Transverse colon (tissue), 4 donors: ENCODE measurements at regions not wholly inside any gene's neighbourhood (a gene's known extent, or its start where the extent isn't known, plus 50 kb on each side); places are given as distances from the start of the nearest gene placed in this dataset.

ENCODE experiments used
- DNase-seq: peaks from one replicate; pipeline ENCODE4 v3.0.0-alpha.2; 2019
- H3K27ac ChIP-seq, 4 donors: fragments of 200-600 bp; sonication (generic); 2 replicates each; pipeline ENCODE4 v1.5.1; 2016 to 2018; ENCODE audit warnings: inconsistent platforms in 4 of 4
- H3K27me3 ChIP-seq: fragments of 200-600 bp; sonication (generic); 2 replicates; pipeline ENCODE4 v1.5.1; 2017; ENCODE audit warnings: inconsistent platforms
- H3K36me3 ChIP-seq, 4 donors: fragments of 200-600 bp; sonication (generic); 2 replicates each; pipeline ENCODE4 v1.5.1; 2017 to 2019; ENCODE audit warnings: inconsistent platforms in 4 of 4
- H3K4me1 ChIP-seq, 4 donors: fragments of 200-600 bp; sonication (generic); 2 replicates each; pipeline ENCODE4 v1.5.1; 2017 to 2020; ENCODE audit warnings: inconsistent platforms in 4 of 4
- H3K4me3 ChIP-seq, 4 donors: fragments of 200-600 bp; sonication (generic); 1 replicate in 1 of 4; 2 replicates in 3 of 4; pipeline versions ENCODE4 v1.5.1 to v1.6.1; 2017 to 2019; ENCODE audit warnings: inconsistent platforms in 4 of 4
- H3K9me3 ChIP-seq, 2 donors: fragments of 200-600 bp; sonication (generic); 2 replicates each; pipeline ENCODE4 v1.5.1; 2017 to 2019; ENCODE audit warnings: inconsistent platforms in 2 of 2
- EP300 ChIP-seq: sonication (generic); formaldehyde crosslinking; IDR thresholded peaks from one replicate; pipeline ENCODE4 v1.6.1; 2017; ENCODE audit warnings: antibody characterized with exemption, low read depth
- POLR2A ChIP-seq: fragments of 450-650 bp; IDR thresholded peaks from one replicate; pipeline ENCODE4 v1.6.1; 2016; ENCODE audit warnings: antibody characterized with exemption, mild to moderate bottlenecking, moderate library complexity
- POLR2AphosphoS5 ChIP-seq, 3 donors: sonication (generic); formaldehyde crosslinking; IDR thresholded peaks; one replicate each; pipeline ENCODE4 v1.6.1; 2016; ENCODE audit warnings: antibody characterized with exemption in 3 of 3
- WGBS, 2 donors: methylation state at CpG; one replicate each; pipeline ENCODE4 v1.1.5; 2018; ENCODE audit warnings: low coverage in 1 of 2; 5-methylcytosine and 5-hydroxymethylcytosine counted together
- in situ Hi-C, 4 donors: fragments of 200-750 bp; cut with MboI; loops; one replicate each; pipeline versions ENCODE4 v1.15.0 to v1.15.1; 2017; ENCODE audit warnings: low sequenced_read_pairs in 3 of 4, low pct_ligation_motif_present in 1 of 4, low pct_unique_long_range_greater_than_20kb in 1 of 4
- intact Hi-C: fragments of 100-400 bp; cut with DNase I; formaldehyde crosslinking; loops from one replicate; pipeline ENCODE4 v1.15.1; 2023; ENCODE audit warnings: low total_unique reads
- TF ChIP-seq, protein P1 (sequence below), 5 experiments: fragments of 200-600 bp in 3 of 5; fragments of 450-650 bp in 2 of 5; sonication (generic) in 3 of 5; IDR thresholded peaks; 1 replicate in 2 of 5; 2 replicates in 3 of 5; pipeline ENCODE4 v1.5.1; 2016 to 2017; ENCODE audit warnings: antibody characterized with exemption in 5 of 5, inconsistent platforms in 3 of 5, mild to moderate bottlenecking in 2 of 5, moderate library complexity in 1 of 5

DNA sequence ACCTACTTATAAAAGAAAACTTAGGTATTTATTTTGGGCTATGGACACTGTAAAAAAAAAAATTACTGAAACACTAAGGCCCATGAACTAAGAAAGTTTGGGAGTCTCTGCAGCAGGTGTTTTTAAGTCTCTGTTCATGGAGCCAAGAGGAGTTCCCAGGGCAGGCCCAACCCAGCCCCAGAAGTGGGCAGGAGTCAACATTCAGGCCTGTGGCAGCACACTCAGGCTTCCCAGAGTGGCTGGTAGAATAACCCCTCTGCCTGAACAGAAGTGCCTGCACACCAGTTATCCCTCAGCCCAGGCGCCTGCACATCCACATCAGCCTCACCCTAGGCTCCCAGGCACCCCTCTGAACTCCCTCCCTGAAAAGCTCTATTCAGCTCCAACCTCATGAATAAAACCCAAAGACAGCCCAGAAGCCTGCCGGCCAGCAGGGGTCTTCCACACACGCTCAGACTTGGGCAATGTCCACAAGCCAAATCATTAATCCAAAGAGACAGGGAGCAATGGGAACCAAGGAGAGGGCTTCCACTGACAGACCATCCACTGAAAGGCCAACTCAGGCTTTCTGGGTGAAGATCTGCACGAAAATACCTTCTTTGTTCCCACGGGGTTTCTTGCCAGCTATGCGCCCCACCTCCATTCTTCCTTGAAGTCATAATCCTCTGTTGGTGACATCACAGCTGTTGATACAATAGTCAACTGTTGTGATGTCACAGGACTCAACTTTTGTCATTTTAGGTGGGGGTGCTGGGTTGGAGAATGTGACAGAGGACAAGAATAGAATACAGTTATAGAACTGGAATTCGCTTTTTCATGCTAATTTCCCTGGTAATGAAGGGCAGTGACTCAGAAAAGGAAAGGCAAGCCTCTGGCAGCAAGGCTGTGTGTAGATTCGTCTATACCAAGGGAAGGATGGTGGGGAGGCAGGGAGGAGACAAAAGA, 83.7 kb downstream of the RPL27A start:
- Histone ChIP-seq H3K9me3 (no peaks in the 10 kb centered on the region), H3K27me3 (no peaks in the 10 kb centered on the region), H3K4me1 (peaks cover 18 to 62% (median 25%) of the 10 kb centered on the region in 4 donors), H3K4me3 (no peak overlapping the region), H3K27ac (peak overlapping the region; percentile 68 to 83 (median 75)), H3K36me3 (no peaks in the 10 kb centered on the region)
- TF ChIP-seq, protein P1, sequence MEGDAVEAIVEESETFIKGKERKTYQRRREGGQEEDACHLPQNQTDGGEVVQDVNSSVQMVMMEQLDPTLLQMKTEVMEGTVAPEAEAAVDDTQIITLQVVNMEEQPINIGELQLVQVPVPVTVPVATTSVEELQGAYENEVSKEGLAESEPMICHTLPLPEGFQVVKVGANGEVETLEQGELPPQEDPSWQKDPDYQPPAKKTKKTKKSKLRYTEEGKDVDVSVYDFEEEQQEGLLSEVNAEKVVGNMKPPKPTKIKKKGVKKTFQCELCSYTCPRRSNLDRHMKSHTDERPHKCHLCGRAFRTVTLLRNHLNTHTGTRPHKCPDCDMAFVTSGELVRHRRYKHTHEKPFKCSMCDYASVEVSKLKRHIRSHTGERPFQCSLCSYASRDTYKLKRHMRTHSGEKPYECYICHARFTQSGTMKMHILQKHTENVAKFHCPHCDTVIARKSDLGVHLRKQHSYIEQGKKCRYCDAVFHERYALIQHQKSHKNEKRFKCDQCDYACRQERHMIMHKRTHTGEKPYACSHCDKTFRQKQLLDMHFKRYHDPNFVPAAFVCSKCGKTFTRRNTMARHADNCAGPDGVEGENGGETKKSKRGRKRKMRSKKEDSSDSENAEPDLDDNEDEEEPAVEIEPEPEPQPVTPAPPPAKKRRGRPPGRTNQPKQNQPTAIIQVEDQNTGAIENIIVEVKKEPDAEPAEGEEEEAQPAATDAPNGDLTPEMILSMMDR (IDR thresholded peaks at IDR 0.05) = no peak
- TF ChIP-seq POLR2A = no peak
- no peak for TF ChIP-seq EP300
- no peak for TF ChIP-seq POLR2AphosphoS5 (IDR thresholded peaks at IDR 0.05)
- 82 to 100% methylated on average over 3 to 8 of the region's 8 CpGs for WGBS, 2 donors
- no peak for DNase-seq
- intact Hi-C loops = no loop called here
- in situ Hi-C loops = no loop called here

DNA sequence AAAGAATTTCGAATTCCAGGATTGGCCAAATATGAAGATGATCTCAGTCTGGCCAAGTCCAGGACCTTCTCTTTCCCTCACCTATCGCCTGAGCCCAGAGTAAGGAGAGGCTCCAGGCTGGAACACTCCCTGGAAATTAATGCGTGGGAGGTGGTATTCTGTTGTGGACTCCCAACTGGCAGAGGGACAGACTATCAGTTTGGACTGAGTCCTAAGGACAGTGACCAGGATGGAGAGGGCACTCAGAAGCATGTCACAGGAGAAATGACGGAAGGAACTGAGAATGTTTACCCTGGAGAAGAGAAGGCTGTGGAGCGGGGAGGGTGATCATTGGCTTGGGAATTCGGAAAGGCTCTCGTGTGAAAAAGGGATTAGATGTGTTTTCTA, 84.4 kb downstream of the RPL27A start:
- Histone ChIP-seq H3K36me3 (no peaks in the 10 kb centered on the region), H3K4me1 (peaks cover 12 to 55% (median 19%) of the 10 kb centered on the region in 4 donors), H3K9me3 (no peaks in the 10 kb centered on the region), H3K27ac (peak overlapping the region; percentile 68 to 83 (median 75)), H3K4me3 (no peak overlapping the region), H3K27me3 (no peaks in the 10 kb centered on the region)
- intact Hi-C loops (no loop called here), in situ Hi-C loops (no loop called here)
- WGBS, 2 donors = 61 to 70% methylated on average over 4 to 7 of the region's 7 CpGs
- no peak for TF ChIP-seq EP300
- no peak for DNase-seq

DNA sequence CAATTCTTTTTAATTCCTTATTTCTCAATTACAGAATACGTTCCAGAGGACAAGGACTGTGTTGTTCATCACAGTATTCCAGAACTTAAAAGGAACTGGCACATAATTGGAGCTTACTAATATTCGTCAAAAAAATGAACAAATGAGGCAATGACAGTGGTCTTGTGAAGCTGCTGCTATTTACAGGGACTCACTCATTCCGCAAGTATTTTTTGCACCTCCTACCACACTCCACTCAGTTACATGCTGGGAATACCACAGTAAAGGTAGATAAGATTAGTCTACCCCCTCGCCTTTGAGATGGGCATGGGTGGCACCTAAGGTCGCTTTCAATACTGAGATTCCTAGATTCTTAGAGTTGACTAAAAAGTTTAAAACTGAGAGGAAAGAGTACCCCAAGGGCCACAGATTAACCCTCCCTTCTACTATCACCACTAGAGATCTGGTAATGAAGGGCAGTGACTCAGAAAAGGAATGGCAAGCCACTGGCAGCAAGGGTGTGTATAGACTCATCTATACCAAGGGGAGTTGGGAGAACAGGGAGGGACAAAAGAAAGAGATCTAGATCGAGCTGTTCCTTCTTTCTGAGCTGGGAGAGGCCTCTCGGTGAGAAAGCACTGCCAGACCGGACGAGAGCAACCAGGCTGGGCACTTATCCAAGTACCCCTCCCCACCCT, 85.0 kb downstream of the RPL27A start:
- DNase-seq = no peak
- H3K9me3 ChIP-seq = no peaks in the 10 kb centered on the region
- H3K4me1 ChIP-seq = peaks cover 10 to 55% (median 16%) of the 10 kb centered on the region in 4 donors
- H3K27ac ChIP-seq = peak overlapping the region; percentile 68 to 83 (median 75)
- WGBS, 2 donors = 70 to 78% methylated on average over 3 to 9 of the region's 9 CpGs
- H3K4me3 ChIP-seq = no peak overlapping the region
- in situ Hi-C loops (no loop called here), intact Hi-C loops (no loop called here)
- no peak for TF ChIP-seq EP300
- no peak for TF ChIP-seq POLR2AphosphoS5 (IDR thresholded peaks at IDR 0.05)
- TF ChIP-seq POLR2A = no peak
- TF ChIP-seq, protein P1 (IDR thresholded peaks at IDR 0.05) = no peak
- no peaks in the 10 kb centered on the region for H3K27me3 ChIP-seq
- H3K36me3 ChIP-seq = no peaks in the 10 kb centered on the region

DNA sequence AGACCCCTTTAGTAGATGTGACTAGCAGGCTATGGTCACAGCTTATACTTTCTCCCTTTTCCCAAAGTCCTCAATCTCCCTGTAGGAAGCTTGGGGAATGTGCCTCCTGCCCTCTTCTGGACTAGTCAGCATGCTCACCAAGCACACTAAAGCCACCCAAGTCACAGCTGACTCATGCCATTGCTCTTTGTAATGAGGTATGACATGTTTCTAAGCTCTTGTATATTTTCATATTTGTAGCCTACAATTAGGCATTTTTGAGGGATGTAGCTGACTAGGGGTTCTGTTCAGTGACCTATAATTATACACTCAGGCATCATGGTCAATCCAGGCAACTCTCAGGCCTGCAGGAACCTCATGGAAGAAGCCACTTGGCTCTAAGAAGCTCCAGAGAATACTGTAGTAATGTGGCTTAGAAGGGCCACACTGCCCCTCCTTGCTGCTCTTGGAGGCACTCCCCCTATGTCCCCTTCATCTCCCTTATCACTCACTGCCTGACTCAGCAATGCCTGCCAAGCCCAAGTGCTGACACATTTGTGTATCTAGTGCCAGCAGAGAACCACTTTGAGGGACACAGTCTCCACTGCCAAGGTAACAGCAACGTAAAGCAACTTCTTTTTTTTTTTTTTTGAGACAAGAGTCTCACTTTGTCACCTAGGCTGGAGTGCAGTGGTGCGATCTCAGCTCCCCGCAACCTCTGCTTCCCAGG, 86.2 kb downstream of the RPL27A start:
- no peaks in the 10 kb centered on the region for H3K9me3 ChIP-seq
- intact Hi-C loops = no loop called here
- TF ChIP-seq POLR2AphosphoS5 (IDR thresholded peaks at IDR 0.05) (peak in 1 of 3 donors; percentile 17), POLR2A (no peak), EP300 (no peak)
- TF ChIP-seq, protein P1 (IDR thresholded peaks at IDR 0.05) = no peak
- peak overlapping the region; percentile 68 to 83 (median 75) for H3K27ac ChIP-seq
- no peaks in the 10 kb centered on the region for H3K27me3 ChIP-seq
- H3K36me3 ChIP-seq = no peaks in the 10 kb centered on the region
- H3K4me1 ChIP-seq = peaks cover 20 to 59% (median 22%) of the 10 kb centered on the region in 4 donors
- 72 to 81% methylated on average over 3 of the region's 3 CpGs for WGBS, 2 donors
- no peak for DNase-seq
- in situ Hi-C loops = no loop called here
- no peak overlapping the region for H3K4me3 ChIP-seq
